ENCODE measurements at regions not wholly inside any gene's neighbourhood (a gene's known extent, or its start where the extent isn't known, plus 50 kb on each side); places are given as distances from the start of the nearest gene placed in this dataset.

DNA sequence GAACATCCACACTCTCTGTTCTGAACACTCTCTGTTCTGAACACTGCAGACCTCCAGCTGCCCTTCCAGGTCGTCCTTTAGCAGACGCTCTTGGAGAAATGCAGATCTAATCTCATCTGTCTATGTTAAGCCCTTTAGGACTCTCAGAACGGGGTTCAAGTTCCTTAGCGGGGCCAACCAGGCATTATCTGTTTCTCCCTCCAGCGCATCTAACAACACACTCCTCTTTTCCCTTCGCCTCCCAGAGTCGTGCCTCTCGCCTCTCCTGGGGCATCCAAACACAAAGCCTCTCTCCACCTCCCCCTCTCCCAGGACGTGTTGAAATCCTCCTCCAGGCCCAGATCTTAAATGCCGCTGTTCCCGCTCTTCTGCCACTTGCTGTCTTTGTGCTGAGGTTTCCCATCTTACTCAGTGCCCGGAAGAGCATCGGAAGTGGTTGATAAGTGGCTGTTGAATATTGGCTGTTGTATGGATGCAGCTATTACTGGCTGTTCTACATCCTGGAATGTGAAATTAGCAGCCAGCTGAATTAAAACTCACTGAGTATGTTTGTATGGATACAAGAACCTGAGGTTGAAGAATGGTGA is 108.4 kb upstream of the GGTLC1 start:
- H3K4me1 ChIP-seq: peaks cover 17% of the 10 kb centered on the region; the same call in 2 of the 3 replicates
- no peak for ATAC-seq
- ChIA-PET POLR2A (no interaction called here), CTCF (interaction anchor here (1.0 to 1.2 kb wide), 2 partner anchors 16 to 53 kb away, joined by 3 to 5 read pairs; no protein-coding TSS in a partner anchor)
- peak; percentile 7 for FAIRE-seq
- no peak overlapping the region for H3K4me3 ChIP-seq
- 85% methylated on average over 13 of the region's 13 CpGs for WGBS (ENCODE audit: missing lambda C conversion rate)
- TF ChIP-seq, protein P1, sequence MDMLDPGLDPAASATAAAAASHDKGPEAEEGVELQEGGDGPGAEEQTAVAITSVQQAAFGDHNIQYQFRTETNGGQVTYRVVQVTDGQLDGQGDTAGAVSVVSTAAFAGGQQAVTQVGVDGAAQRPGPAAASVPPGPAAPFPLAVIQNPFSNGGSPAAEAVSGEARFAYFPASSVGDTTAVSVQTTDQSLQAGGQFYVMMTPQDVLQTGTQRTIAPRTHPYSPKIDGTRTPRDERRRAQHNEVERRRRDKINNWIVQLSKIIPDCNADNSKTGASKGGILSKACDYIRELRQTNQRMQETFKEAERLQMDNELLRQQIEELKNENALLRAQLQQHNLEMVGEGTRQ (IDR thresholded peaks at IDR 0.05): no peak
- TF ChIP-seq, protein P2, sequence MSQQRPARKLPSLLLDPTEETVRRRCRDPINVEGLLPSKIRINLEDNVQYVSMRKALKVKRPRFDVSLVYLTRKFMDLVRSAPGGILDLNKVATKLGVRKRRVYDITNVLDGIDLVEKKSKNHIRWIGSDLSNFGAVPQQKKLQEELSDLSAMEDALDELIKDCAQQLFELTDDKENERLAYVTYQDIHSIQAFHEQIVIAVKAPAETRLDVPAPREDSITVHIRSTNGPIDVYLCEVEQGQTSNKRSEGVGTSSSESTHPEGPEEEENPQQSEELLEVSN (IDR thresholded peaks at IDR 0.05; ENCODE audit: borderline replicate concordance, low read depth): no peak
- TF ChIP-seq HDAC2 (IDR thresholded peaks at IDR 0.05): no peak
- H3K9me3 ChIP-seq: no peaks in the 10 kb centered on the region
- H3K27ac ChIP-seq: no peak overlapping the region
- H3K4me2 ChIP-seq: no peak overlapping the region
- DNase-seq (ENCODE audit: low read depth in 1 of 2, low spot score in 1 of 2): no peak

DNA sequence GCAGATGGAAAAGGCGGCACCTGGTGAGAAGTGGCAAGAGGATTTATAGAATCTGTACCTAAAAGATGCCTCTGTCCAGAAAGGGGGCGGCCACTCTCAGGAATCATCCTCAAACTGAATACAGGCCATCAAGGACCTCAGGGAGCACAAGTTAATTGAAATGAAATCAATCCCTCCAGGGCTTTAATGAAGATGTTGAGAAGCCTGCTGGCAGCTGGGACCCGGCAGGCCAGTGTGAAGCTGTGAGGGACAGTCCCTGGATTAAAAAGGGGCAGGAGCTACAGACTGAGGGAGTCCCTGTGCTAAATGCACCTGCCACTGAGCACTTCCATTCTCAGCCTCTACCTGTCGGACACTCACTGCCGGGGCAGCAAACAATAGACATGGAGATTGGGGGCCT is 107.7 kb upstream of the GGTLC1 start:
- ChIA-PET POLR2A (no interaction called here), CTCF (no interaction called here)
- TF ChIP-seq GATA3 (IDR thresholded peaks at IDR 0.05; ENCODE audit: borderline replicate concordance): no peak
- TF ChIP-seq CHD2 (IDR thresholded peaks at IDR 0.05; ENCODE audit: low read length, partially characterized antibody): no peak
- TF ChIP-seq, protein P2 (IDR thresholded peaks at IDR 0.05; ENCODE audit: borderline replicate concordance, low read depth): no peak
- TF ChIP-seq, protein P3, sequence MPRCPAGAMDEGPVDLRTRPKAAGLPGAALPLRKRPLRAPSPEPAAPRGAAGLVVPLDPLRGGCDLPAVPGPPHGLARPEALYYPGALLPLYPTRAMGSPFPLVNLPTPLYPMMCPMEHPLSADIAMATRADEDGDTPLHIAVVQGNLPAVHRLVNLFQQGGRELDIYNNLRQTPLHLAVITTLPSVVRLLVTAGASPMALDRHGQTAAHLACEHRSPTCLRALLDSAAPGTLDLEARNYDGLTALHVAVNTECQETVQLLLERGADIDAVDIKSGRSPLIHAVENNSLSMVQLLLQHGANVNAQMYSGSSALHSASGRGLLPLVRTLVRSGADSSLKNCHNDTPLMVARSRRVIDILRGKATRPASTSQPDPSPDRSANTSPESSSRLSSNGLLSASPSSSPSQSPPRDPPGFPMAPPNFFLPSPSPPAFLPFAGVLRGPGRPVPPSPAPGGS (IDR thresholded peaks at IDR 0.05): no peak
- TF ChIP-seq RCOR1 (IDR thresholded peaks at IDR 0.05; ENCODE audit: low read depth, low read length): no peak
- no peak for TF ChIP-seq HOXA7 (CRISPR knock-in tag; IDR thresholded peaks at IDR 0.05)
- no peak for TF ChIP-seq RFX5 (IDR thresholded peaks at IDR 0.05)
- no peak for TF ChIP-seq NR3C1 (IDR thresholded peaks at IDR 0.05)
- no peak for TF ChIP-seq RARB (CRISPR knock-in tag; IDR thresholded peaks at IDR 0.05)
- no peak for TF ChIP-seq ZC3H11A (IDR thresholded peaks at IDR 0.05)
- 76% methylated on average over 5 of the region's 5 CpGs for WGBS (ENCODE audit: missing lambda C conversion rate)
- DNase-seq (ENCODE audit: low read depth in 1 of 2, low spot score in 1 of 2) (no peak), ATAC-seq (no peak), FAIRE-seq (no peak)
- Histone ChIP-seq H3K27ac (no peak overlapping the region), H3K4me1 (peaks cover 13% of the 10 kb centered on the region; the same call in 1 of the 3 replicates), H3K9me3 (no peaks in the 10 kb centered on the region), H3K4me3 (no peak overlapping the region), H3K4me2 (no peak overlapping the region)

DNA sequence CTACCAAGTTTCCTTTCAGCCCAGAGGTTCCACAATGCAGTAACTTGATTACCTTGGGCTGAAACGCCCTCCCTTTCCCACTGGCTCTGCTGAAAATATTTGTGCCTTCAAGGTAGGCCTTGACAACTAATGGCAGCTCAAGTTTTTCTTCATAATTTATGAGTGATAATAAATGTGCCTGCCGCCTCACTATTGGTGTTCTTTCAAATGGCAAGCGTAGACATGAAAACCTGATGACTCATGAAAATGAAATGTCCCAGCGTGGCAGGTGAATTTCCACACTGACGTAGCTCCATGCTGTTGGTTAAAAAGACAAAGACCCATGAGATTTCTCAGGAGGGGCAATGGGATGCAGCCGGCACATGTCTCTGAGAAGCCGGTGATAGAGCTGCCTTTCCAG is 107.2 kb upstream of the GGTLC1 start:
- ChIA-PET CTCF (no interaction called here), POLR2A (no interaction called here)
- no peak overlapping the region for H3K27ac ChIP-seq
- ATAC-seq (no peak), DNase-seq (ENCODE audit: low read depth in 1 of 2, low spot score in 1 of 2) (no peak), FAIRE-seq (no peak)
- 67% methylated on average over 7 of the region's 7 CpGs for WGBS (ENCODE audit: missing lambda C conversion rate)
- H3K4me3 ChIP-seq: no peak overlapping the region
- no peaks in the 10 kb centered on the region for H3K9me3 ChIP-seq
- peaks cover 13% of the 10 kb centered on the region; the same call in 1 of the 3 replicates for H3K4me1 ChIP-seq
- TF ChIP-seq FOSB (CRISPR knock-in tag; IDR thresholded peaks at IDR 0.05) (no peak), MAFK (IDR thresholded peaks at IDR 0.05; ENCODE audit: partially characterized antibody) (peak; percentile 69)
- TF ChIP-seq, protein P1 (IDR thresholded peaks at IDR 0.05): no peak
- no peak overlapping the region for H3K4me2 ChIP-seq

DNA sequence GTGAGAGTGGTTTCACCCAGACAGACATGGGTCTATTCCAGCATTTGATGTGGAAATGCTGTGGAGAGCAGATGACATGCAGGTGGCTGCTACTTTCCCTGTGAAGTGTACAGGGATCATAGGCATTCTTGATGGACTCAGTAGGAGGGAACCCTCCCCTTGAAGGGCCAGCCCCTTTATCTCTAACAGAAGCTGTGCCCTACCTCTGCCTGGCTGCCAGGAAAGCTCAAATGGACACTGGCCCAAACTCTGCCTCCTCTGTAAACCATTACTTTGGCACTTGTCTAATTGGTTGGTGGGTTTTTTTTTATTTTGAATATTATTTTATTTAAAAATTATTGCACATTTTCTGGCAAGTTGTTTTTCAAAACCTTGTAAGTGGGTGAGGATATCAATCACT is 106.7 kb upstream of the GGTLC1 start:
- Histone ChIP-seq H3K27ac (no peak overlapping the region), H3K4me1 (peaks cover 11% of the 10 kb centered on the region; the same call in 1 of the 3 replicates), H3K4me3 (no peak overlapping the region), H3K4me2 (no peak overlapping the region), H3K9me3 (no peaks in the 10 kb centered on the region)
- ChIA-PET CTCF (no interaction called here), POLR2A (no interaction called here)
- no peak for DNase-seq (ENCODE audit: low read depth in 1 of 2, low spot score in 1 of 2)
- TF ChIP-seq ZC3H11A (IDR thresholded peaks at IDR 0.05): no peak
- no peak for TF ChIP-seq POLR2A (IDR thresholded peaks at IDR 0.05; ENCODE audit: low read length)
- no peak for FAIRE-seq
- no peak for ATAC-seq

All from A549 (cell line).